Activated B cell treated with CpG ODN at 0.5 μM for 24 hours (primary cell): ENCODE measurements at regions not wholly inside any gene's neighbourhood (a gene's known extent, or its start where the extent isn't known, plus 50 kb on each side); places are given as distances from the start of the nearest gene placed in this dataset.

Experiments used
- ATAC-seq: fragments of 200-7000 bp; cut with Tn5 transposase; one replicate; pipeline ENCODE4 v1.10.0; 2021; ENCODE audit warnings: low read depth, mild to moderate bottlenecking, moderate library complexity
- CTCF ChIA-PET: fragments of 350-600 bp; sonication (Branson Sonifier 250); formaldehyde crosslinking; loops from one replicate; lab custom pipeline; 2021; ENCODE audit warnings: antibody characterized with exemption; lab: Charles Lee
- POLR2A ChIA-PET: fragments of 350-600 bp; sonication (Branson Sonifier 250); formaldehyde crosslinking; loops from one replicate; lab custom pipeline; 2021; ENCODE audit warnings: antibody characterized with exemption; lab: Charles Lee
- DNase-seq: peaks from one replicate; pipeline ENCODE4 v3.0.0; 2022
- H3K27ac Mint-ChIP-seq: one replicate; pipeline ENCODE4 v1.8.0; 2020; ENCODE audit warnings: mixed read lengths
- H3K27me3 Mint-ChIP-seq: one replicate; pipeline ENCODE4 v1.8.0; 2021; ENCODE audit warnings: mixed read lengths
- H3K36me3 Mint-ChIP-seq: one replicate; pipeline ENCODE4 v1.8.0; 2021; ENCODE audit warnings: low read depth, mixed read lengths
- H3K4me1 Mint-ChIP-seq: one replicate; pipeline ENCODE4 v1.8.0; 2021; ENCODE audit warnings: mixed read lengths
- H3K4me3 Mint-ChIP-seq: one replicate; pipeline ENCODE4 v1.8.0; 2020; ENCODE audit warnings: mild to moderate bottlenecking, mixed read lengths
- H3K9me3 Mint-ChIP-seq: one replicate; pipeline ENCODE4 v1.8.0; 2020; ENCODE audit warnings: mixed read lengths
- intact Hi-C: fragments of 100-400 bp; cut with micrococcal nuclease; formaldehyde crosslinking; loops from one replicate; pipeline ENCODE4 v1.15.1; 2024
- TF ChIP-seq, protein P1 (sequence below): fragments of 200-600 bp; IDR thresholded peaks from one replicate; pipeline ENCODE4 v1.8.0; 2022; ENCODE audit warnings: antibody characterized with exemption, mild to moderate bottlenecking

DNA sequence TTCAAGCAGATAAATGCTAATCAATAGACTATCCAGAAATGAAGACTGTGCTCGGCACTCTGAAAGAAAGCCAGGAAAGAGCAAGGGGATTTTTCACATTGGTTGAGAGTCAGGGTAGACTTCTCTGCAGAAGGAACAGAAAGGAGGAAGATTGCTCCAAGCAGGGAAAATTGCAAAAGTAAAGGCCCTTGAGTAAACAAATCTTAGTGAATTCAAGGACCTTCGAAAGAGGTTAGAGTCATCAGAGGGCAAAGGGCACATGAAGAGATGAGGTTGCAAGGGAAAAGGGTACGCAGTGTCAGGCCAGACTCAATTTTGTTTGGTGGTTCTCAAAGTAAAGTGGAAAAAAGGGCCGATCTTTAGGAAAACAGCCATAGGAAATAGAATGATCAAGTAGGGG lies 157.6 kb upstream of the RAI14 start:
- no peak for DNase-seq
- Mint-ChIP-seq H3K27me3 (no peaks in the 10 kb centered on the region), H3K36me3 (no peaks in the 10 kb centered on the region), H3K4me3 (no peak overlapping the region), H3K9me3 (no peaks in the 10 kb centered on the region), H3K4me1 (peaks cover 21% of the 10 kb centered on the region), H3K27ac (peak overlapping the region; percentile 79)
- ChIA-PET POLR2A (interaction anchor here (1.0 to 2.8 kb wide), 3 partner anchors 340 to 431 kb away, joined by 6 to 20 read pairs (median 10); partner anchors contain the start of genes BRIX1, DNAJC21, RAD1 and TTC23L), CTCF (interaction anchor here (2.1 kb wide), 1 partner anchor 24 kb away, joined by 6 read pairs; no protein-coding TSS in a partner anchor)
- no peak for ATAC-seq
- intact Hi-C loops = no loop called here
- TF ChIP-seq, protein P1, sequence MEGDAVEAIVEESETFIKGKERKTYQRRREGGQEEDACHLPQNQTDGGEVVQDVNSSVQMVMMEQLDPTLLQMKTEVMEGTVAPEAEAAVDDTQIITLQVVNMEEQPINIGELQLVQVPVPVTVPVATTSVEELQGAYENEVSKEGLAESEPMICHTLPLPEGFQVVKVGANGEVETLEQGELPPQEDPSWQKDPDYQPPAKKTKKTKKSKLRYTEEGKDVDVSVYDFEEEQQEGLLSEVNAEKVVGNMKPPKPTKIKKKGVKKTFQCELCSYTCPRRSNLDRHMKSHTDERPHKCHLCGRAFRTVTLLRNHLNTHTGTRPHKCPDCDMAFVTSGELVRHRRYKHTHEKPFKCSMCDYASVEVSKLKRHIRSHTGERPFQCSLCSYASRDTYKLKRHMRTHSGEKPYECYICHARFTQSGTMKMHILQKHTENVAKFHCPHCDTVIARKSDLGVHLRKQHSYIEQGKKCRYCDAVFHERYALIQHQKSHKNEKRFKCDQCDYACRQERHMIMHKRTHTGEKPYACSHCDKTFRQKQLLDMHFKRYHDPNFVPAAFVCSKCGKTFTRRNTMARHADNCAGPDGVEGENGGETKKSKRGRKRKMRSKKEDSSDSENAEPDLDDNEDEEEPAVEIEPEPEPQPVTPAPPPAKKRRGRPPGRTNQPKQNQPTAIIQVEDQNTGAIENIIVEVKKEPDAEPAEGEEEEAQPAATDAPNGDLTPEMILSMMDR = no peak

- Mint-ChIP-seq H3K27ac (peak overlapping the region; percentile 79), H3K27me3 (peaks cover 4% of the 10 kb centered on the region), H3K36me3 (no peaks in the 10 kb centered on the region), H3K9me3 (no peaks in the 10 kb centered on the region), H3K4me3 (peak overlapping the region; percentile 48), H3K4me1 (peaks cover 21% of the 10 kb centered on the region)
- DNase-seq = no peak
- CTCF ChIA-PET = interaction anchor here (2.1 kb wide), 1 partner anchor 24 kb away, joined by 6 read pairs; no protein-coding TSS in a partner anchor
- intact Hi-C loops = loop anchor here (1.0 kb wide), 3 partner anchors 24 to 416 kb away; partner anchors contain the start of genes BRIX1, RAD1 and TTC23L
- TF ChIP-seq, protein P1 = no peak
- POLR2A ChIA-PET = interaction anchor here (1.0 to 2.8 kb wide), 3 partner anchors 340 to 431 kb away, joined by 6 to 20 read pairs (median 10); partner anchors contain the start of genes BRIX1, DNAJC21, RAD1 and TTC23L
- ATAC-seq = peak; percentile 87
Observed at GRCh38 chr5:34499001-34499734, 157.0 kb upstream of the RAI14 start.

DNA sequence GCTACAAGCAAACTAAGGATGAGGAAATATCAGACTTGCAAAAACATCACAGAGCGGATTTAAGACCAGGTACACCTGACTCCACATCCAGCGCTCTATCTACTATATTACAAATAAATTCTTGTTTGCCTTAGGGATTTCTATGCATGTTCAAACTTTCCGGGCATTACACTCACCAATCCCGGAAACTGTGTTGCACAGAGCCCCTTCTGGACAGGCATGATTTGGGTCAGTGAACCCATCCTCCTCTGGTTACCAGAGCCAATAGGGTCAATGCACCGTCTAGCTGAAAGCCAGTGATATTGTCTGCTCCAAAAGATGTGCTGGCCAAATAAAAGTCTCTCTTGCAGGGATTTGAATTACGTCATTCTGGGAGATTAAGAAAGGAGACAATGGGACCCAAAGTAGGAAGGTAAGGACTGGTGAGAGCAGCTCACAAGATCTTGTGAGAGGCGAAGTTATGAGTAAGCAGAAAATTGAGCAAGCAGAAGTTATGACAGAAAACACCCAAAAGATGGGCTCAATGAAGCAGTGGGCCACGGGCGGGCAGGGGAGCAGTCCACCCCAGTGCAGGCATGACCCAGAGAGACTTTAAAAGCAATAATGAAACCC lies 155.8 kb upstream of the RAI14 start:
- intact Hi-C loops = loop anchor here (5.0 kb wide), 1 partner anchor 817 kb away; no protein-coding TSS in a partner anchor
- no peak for ATAC-seq
- POLR2A ChIA-PET = interaction anchor here (1.4 to 2.8 kb wide), 2 partner anchors 415 to 429 kb away, joined by 3 to 20 read pairs; partner anchors contain the start of genes BRIX1, DNAJC21 and RAD1

GRCh38 chr5:34501016-34501415 lies 155.1 kb upstream of the RAI14 start:
- ChIA-PET POLR2A (interaction anchor here (1.4 to 2.8 kb wide), 2 partner anchors 414 to 428 kb away, joined by 3 to 20 read pairs; partner anchors contain the start of genes BRIX1, DNAJC21 and RAD1), CTCF (interaction anchor here (1.0 kb wide), 2 partner anchors 23 to 397 kb away, joined by 3 to 4 read pairs; no protein-coding TSS in a partner anchor)
- no peak for ATAC-seq
- no peak for DNase-seq
- Mint-ChIP-seq H3K27me3 (peaks cover 7% of the 10 kb centered on the region), H3K4me1 (peaks cover 21% of the 10 kb centered on the region), H3K36me3 (no peaks in the 10 kb centered on the region), H3K27ac (no peak overlapping the region), H3K9me3 (no peaks in the 10 kb centered on the region), H3K4me3 (no peak overlapping the region)
- TF ChIP-seq, protein P1 = no peak
- intact Hi-C loops = loop anchor here (5.0 kb wide), 1 partner anchor 816 kb away; no protein-coding TSS in a partner anchor

More for the DNA sequence above, 155.8 kb upstream of the RAI14 start:
- CTCF ChIA-PET = interaction anchor here (1.0 to 2.1 kb wide), 3 partner anchors 23 to 398 kb away, joined by 3 to 6 read pairs (median 4); no protein-coding TSS in a partner anchor
- TF ChIP-seq, protein P1 = no peak
- no peaks in the 10 kb centered on the region for H3K36me3 Mint-ChIP-seq
- DNase-seq = no peak
- peak overlapping the region; percentile 10 for H3K27ac Mint-ChIP-seq
- H3K27me3 Mint-ChIP-seq = peaks cover 5% of the 10 kb centered on the region
- peaks cover 21% of the 10 kb centered on the region for H3K4me1 Mint-ChIP-seq
- H3K9me3 Mint-ChIP-seq = no peaks in the 10 kb centered on the region
- H3K4me3 Mint-ChIP-seq = no peak overlapping the region
